ENCODE measurements at regions not wholly inside any gene's neighbourhood (a gene's known extent, or its start where the extent isn't known, plus 50 kb on each side); places are given as distances from the start of the nearest gene placed in this dataset.

DNA sequence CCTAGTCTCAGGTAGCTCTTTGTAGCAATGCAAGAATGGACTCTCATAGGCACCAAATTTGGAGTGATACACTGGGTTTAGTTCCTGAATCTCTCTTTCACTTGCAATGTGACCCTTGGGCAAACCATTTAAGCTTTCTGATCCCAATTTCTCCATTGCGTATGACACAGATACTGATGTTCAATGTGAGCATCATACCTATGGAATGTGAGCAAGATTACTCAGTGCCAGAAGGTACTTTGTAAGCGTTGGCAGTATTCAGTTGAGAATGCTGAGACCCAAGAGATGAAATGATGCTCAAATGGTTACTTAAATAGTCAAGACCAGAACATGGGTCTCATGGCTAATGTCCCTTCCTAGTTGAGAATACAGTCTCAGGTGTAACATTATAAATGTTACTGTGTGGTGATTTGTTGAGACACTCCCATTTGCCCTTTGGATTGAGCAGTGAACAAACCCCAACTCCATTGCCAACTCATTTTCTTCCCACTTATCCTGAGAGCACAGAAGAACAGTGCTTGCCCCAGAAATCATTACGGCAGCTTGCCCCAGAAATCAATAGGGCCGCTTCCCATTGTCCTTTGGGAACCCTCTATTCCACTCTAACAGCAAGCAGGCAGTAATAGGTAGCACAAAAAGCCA is 134.1 kb downstream of the SOX9 start:
- DNase-seq (ENCODE audit: low spot score in 2 of 2) (no peak), FAIRE-seq (no peak)

DNA sequence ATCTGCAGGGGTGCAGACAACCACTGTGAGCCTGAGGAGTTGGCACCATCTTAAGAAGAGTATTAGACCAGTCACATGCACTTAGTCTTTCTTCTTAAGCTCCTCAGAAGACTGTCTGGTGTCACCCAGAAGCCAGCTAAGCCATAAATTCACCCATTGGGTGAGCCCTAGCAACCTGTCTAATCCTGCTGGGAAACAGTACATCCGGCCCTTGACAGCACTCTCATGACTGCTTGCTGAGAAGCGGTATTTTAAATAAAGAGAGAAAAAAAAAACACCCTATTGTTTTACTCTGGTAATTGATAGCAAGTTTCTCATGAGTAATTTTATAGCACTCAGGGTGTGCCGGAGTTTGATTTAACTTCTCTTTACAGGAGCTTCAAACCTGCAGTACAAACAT is 134.7 kb downstream of the SOX9 start:
- FAIRE-seq (no peak), DNase-seq (ENCODE audit: low spot score in 2 of 2) (no peak)

DNA sequence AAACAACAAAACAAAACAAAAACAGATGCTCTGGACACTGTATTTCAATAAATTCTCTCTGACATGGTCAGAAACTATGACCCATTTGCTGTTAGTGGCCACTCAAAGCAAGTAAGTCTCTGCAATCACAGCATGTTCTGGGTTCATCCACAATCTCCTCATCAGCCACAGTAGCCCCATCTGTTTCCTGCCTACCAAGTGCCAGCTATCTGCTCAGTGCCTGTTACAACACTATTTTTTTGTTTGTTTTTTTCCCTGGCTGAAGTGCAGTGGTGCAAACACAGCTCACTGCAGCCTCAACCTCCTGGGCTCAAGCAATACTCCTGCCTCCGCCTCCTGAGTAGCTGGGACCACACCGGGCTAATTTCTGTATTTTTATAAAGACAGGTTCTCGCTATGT is 137.9 kb downstream of the SOX9 start:
- no peak for FAIRE-seq

DNA sequence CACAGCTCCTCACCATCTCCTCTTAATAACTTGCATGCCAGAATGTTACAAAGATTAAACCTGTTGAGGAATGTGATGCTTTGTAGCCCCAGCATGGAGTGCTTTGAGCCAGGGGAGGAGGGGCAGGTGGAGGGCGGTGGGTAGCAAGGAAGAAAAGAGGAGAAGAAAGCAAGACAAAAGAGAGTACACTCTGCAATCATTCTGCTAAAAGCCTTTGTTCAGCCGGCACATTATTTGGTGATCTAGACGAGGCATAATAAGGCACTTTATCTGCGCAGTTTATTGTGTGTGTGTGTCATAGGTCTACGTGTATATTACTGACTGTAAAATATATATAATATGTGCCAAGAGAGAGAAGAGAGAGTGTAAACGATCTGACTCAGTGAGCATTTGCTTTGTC is 139.1 kb downstream of the SOX9 start:
- no peak for FAIRE-seq
- DNase-seq (ENCODE audit: low spot score in 2 of 2), result no peak

More for the DNA sequence above, 137.9 kb downstream of the SOX9 start:
- no peak for DNase-seq (ENCODE audit: low spot score in 2 of 2)

DNA sequence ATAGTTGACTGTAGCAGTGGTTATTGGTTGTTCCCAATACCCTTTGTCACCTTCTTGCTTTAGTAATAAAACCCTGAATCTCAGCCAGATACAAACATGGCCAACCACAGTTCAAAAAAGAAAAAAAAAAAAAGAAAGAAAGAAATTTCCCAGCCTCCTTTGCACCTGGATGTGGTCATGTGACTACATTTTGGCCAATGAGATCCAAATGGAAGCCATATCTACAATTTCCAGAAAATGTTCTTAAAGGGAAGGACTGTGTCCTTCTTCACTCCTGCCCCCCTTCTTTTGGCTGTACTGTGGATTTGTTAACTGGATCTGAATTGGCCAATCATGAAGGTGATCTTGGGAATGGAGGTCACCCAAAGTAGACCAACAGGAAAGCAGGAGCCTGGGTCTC is 141.9 kb downstream of the SOX9 start:
- FAIRE-seq, result no peak
- no peak for DNase-seq (ENCODE audit: low spot score in 2 of 2)

DNA sequence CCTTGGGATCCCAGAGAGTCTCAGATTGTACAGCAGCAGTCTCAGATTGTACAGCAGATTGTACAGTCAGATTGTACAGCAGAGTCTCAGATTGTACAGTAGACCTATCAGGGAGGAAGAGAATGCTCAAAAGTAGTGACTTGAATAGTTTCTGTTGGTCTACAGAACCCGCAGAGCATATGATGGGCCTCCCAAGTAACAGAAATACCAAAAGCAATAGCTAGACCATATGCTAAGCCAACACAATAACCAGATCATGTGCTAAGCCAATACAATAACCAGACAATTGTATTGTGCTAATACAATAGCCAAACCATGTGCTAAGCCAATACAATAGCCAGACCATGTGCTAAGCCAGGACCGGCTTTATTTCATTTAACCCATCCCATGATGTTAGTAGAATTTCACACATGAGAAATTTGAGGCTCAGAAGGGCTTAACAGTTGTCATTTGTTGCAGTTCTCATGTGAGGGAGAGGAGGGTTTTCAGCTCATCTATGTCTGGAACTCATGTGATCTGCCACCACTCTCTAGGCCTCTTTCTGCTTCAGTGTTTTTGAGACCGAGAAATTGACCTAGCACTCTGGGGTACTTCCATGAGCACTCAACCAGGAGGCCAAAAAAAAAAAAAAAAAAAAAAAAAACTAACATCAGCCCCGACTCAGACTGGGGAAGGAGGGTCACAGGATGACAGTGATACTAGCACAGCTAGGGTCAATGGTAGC is 144.0 kb downstream of the SOX9 start:
- FAIRE-seq (no peak), DNase-seq (ENCODE audit: low spot score in 2 of 2) (no peak)

DNA sequence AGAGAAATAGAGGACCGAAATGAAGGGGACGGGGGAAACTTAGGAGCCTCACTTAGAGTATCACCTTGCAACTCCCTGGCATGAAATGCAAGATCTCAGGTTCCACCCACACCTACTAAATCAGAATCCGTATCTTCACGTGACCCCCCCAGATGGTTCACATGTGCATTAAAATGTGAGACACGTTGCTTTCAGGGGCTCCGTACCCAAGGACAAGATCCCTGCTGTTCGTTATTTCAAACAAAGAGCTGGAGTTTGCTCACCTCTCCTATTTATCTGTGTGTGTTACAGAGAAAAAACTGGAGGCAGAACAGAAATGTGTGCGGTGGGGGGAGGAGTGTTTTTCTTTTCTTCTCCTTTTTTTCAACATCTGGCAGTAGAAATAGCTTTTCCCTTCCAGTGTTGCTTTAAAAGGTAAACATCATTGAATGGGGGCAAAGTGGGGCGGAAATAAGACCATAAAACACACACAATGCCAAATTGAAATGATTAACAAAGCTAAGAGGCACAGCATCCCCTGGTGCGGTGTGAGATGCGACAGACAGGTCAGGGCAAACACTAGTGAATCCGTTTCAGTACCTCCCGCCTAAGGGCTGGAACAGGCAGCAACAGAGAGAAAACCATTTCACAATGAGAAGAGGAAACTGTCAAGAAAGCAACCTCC is 145.4 kb downstream of the SOX9 start:
- DNase-seq (ENCODE audit: low spot score in 2 of 2) (no peak), FAIRE-seq (no peak)

DNA sequence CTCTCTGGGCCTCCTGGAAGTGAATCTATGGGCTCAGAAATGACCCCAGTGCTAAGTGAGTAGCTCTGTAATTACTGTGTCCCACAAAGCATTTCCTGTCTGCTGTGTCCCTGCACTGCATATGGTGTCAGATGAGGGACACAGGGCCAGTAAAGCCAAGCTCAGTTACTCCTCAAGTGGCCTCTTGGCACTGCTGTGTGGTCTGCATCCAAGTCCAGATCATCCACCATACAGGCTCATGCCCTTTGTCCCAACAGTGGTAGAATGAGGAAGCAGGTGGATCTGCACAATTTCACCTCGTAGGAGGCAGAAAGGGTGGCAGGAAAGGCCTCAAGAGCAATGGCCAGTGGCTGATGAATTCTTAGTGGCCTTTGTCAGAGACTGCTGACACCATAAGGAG is 146.8 kb downstream of the SOX9 start:
- FAIRE-seq, result no peak
- no peak for DNase-seq (ENCODE audit: low spot score in 2 of 2)

DNA sequence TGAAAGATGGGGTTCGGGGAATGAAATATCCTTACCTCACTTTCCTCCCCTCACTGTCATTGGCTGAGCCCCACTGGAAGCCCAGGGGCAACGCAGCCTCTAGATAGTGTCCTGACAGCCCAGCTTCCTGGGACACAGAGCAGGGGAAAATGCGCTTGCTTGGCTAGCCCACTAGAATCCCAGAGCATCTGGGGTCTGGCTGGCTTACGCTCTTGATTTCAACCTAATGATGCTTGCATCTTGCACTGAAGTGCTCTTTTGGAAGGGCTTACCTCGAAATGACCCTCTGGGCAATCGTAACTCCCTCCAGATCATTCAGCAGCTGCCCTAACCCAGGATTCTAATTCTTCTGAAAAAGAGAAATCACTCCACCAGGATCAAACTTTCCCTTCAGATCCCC is 147.6 kb downstream of the SOX9 start:
- no peak for FAIRE-seq

DNA sequence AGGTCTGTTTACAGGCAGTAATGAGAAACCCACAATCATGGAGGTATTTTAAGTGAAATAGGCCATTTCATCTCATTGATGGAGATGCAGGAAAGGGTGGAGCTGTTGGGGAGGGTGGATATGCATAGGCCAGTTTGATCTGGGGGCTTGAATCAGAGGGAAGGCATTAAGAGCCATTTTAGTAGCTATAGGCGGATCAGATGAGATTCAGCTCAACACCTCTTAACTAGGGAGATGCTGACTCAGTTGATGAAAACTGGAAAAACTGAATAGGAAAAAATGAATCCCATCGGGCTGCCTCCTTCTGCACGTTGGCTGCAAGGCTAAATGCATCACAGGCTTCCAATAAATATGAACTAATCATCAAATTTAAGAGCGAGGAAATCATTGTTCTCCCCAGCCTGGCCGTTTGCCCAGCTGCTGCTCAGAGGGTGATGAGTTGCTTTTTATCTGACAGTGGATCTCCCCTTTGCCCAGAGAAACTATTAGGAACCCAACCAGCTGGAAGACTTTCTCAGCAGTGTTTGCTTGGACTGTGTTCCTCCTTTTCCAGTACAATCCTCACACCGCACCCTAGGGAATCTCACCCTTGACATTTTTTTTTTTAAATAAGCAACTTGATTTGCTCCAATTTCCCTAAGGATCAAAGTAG is 149.6 kb downstream of the SOX9 start:
- no peak for FAIRE-seq
- no peak for DNase-seq (ENCODE audit: low spot score in 2 of 2)

More for the DNA sequence above, 147.6 kb downstream of the SOX9 start:
- no peak for DNase-seq (ENCODE audit: low spot score in 2 of 2)

DNA sequence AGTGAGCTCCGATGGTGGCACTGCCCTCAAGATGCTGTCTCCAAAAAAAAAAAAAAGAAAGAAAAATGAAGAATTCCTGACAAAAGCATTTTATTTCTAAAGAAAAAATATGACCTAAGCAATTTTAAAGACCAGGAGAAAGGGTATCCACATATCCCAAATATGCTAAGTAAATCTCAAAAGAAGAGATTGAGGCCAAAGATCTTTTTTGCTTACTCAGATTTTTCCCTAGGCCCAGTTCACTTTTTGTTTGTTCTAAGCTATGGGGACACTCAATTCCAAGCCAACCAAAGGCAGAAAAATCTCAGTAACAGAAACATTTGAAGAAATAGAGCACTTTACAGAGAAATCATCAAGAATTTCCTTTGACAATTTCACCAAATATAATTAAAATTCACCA is 150.8 kb downstream of the SOX9 start:
- DNase-seq (ENCODE audit: low spot score in 2 of 2), result no peak
- no peak for FAIRE-seq

DNA sequence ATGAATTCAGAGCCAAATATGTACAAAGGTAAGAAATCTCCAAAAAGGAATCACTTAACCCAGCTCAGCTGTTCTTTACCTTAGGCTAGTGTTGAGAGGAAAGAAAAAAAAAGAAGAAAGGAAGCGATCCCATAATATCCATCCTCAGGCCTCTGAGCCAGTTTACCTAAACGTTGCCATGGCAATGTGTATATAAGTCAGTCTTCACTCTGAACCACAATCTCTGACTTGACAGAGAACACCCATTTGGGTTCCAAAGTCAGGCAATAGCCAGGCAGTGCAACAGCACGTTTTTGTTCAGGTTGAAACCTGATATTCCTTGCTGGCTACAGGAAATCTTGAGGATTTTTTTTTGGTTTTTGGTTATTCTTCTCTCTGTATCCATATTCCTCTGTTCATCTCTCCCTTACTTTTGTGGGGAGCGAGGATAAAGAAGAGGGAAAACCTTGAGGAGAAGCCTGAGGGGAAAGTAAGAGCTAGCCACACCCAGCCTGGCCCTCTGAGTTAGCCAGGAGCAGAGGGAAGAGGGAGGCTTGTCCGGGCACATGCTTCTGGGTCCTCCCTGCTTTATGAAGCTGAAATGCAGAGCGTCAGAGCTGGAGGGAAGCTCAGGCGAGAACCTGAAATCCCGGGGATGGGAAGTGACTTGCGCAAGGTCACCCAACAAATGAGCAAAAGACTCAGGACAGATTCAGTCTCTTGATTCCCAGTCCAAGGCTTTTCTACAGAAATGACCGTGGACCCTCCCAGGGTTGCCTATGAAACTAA is 152.7 kb downstream of the SOX9 start:
- FAIRE-seq (no peak), DNase-seq (ENCODE audit: low spot score in 2 of 2) (no peak)

DNA sequence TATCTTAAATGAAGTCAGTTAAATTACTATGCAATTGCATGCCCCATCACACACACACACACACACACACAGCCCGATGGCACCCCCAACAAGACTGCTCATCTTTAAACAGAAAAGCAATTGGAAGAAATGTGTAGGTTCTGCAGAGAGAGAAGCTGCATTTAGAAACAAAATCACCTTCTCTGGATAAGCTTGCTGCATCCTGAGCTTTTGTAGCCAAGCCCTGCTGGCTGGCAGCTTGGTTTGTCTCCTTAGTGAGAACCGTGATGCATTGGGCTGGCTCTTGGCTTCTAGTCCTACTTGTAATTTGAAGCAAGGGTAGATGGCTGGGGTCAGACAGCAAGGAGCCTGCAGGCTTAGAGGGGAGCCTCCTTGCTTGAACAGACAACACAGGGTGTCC is 153.8 kb downstream of the SOX9 start:
- FAIRE-seq, result no peak
- no peak for DNase-seq (ENCODE audit: low spot score in 2 of 2)

DNA sequence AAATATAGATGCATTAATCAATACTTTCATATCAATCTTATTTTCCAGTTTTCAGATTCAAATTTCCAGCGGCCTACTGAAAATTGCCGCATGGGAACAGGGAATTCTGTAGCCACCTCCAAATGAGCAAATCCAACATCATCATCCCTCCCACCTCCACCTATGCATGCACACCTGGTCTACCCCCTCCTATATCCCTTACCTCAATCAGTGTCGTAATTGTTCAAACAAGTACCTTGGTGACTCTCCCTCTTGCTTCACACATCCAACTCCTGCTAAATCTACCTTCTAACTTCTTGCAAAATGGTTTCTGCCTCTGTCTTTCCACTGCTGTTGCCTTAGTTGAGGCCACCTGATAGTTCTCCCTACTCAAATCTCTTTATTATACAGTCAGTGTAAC is 160.1 kb downstream of the SOX9 start:
- no peak for FAIRE-seq
- no peak for DNase-seq (ENCODE audit: low spot score in 2 of 2)

DNA sequence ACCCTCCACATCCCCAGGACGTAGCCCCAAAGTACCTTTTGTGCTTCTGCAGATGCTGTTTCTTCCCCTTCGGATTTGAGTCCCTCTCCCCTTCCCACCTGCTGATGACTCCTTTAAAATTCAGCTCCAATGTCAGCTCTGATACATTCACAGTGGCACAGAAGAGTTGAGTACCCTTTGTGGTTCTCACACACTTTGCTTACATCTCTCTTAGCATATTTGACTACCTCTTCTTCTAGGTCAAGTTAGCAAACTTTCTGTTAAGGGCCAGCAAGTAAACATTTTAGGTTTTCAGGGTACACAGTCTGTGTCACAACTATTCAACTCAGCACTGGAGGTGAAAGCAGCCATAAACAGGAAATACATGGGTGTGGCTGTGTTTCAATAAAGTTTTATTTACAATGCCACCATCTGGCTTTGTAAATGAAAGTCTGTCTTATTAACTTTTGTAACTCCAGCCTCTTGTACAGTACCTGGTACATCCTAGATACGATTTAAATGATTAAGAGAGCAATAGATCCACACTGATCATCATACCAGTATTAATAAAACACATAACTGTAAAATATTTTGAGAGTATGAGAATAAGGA is 161.7 kb downstream of the SOX9 start:
- DNase-seq (ENCODE audit: low spot score in 2 of 2), result no peak
- FAIRE-seq, result no peak

DNA sequence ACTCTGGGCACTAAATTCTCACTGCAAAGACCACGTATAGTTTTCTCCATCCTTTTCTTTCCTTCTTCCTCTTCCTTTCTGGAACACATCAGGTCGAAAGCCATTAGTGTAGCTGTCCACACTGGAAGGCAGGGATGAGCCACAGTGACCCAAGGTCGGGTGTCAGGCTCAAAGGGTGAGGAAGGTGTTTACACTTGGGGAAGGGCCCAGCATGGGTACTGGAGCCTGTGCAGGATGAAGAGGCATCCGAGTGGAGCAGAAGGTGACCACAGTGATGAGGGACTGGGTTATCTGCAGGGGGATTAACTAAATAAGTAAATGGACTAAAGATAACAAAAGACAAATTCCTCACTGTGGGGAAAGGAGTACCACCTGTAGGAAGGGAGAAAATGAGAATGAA is 164.0 kb downstream of the SOX9 start:
- DNase-seq (ENCODE audit: low spot score in 2 of 2) (no peak), FAIRE-seq (no peak)

DNA sequence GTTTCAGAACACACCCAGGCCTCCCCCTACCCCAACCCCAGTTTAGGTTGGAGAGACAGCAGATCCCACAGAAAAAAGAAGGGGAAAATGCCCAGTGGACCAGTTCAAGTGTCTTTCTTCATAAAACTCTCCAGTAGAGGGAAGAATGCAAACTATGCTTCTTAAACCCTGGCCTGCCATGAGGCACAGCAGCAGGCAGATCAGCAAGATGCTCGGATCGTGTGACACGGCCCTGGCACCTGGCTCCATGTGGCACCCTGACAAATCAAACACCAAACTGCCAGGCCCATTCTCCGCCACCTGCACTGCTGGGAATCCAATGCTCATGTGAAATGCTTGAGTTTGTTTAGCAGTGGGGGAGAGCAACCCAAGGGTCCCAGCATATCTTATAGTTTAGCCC is 166.8 kb downstream of the SOX9 start:
- DNase-seq (ENCODE audit: low spot score in 2 of 2), result no peak
- no peak for FAIRE-seq

DNA sequence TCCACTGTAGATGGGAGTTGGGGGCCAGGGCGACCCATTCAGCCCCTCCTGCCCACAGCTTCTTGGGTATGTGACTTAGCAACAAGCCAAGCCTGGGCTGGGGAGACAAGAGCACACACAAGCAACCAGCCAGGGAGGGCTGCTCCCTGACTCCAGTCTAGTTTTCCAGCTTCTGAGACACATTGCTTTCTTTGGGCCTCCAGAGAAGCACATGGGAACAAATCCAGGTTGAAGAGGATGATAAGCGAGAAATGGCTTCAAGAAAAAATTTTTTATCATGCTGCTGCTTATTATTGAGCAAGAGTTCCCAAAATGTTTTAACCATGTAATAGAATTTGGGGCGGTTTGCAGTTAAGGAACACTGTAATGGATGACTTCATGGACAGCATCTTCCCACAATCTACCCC is 173.7 kb downstream of the SOX9 start:
- DNase-seq (ENCODE audit: low spot score in 2 of 2), result no peak
- FAIRE-seq, result no peak

DNA sequence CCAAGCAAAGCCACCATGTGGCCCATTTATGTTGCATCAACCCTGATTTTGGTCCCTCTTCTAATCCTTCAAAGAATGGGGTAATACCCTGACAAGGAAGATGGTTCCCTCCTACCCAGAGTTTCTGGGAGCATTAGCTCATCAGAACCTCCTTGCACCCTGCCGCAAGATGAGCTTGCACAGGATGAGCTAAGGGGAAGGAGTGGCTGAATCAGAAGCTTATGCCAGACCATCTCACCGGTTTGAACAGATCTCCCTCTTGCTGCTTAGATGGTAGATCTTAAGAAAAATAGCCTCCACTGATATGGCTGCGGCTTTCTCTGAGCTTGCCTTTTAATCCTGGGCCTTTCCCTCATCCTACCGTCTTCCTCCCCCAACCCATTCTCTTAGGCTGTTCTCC is 175.1 kb downstream of the SOX9 start:
- DNase-seq (ENCODE audit: low spot score in 2 of 2) (no peak), FAIRE-seq (no peak)

DNA sequence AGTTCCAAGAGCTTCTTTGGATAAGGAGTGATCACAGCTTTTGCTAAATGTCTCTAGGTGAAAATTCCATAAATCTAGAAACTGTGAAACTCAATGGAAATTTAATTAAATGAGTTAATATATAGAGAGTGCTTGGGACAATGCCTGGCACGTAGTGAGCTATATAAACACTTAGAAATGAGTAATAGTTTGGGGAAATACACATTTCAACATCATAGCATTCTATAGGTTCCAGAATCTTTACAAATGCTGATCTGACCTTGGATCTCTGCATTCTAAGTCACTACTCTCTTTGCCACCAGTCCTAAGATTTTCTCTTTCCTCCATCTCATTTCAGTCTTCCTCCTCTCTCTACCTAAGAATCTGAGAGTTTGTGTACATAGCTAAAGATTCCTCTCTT is 175.6 kb downstream of the SOX9 start:
- DNase-seq (ENCODE audit: low spot score in 2 of 2) (no peak), FAIRE-seq (no peak)

Data from frontal cortex (tissue), 3 donors.